Sigmoid colon (tissue), 4 donors: ENCODE measurements at regions not wholly inside any gene's neighbourhood (a gene's known extent, or its start where the extent isn't known, plus 50 kb on each side); places are given as distances from the start of the nearest gene placed in this dataset.

ENCODE experiments used
- EP300 ChIP-seq, 4 donors: sonication (generic); formaldehyde crosslinking; IDR thresholded peaks; one replicate each; pipeline ENCODE4 v1.6.1; 2017; ENCODE audit warnings: antibody characterized with exemption in 4 of 4
- POLR2A ChIP-seq, 2 donors: fragments of 450-650 bp; IDR thresholded peaks; one replicate each; pipeline ENCODE4 v1.6.1; 2016; ENCODE audit warnings: antibody characterized with exemption in 2 of 2, mild to moderate bottlenecking in 2 of 2, moderate library complexity in 2 of 2
- POLR2AphosphoS5 ChIP-seq, 4 donors: sonication (generic); formaldehyde crosslinking; IDR thresholded peaks; one replicate each; pipeline ENCODE4 v1.6.1; 2017; ENCODE audit warnings: antibody characterized with exemption in 4 of 4
- TF ChIP-seq, protein P1 (sequence below), 4 experiments: fragments of 450-650 bp in 3 of 4; fragments of 200-600 bp in 1 of 4; IDR thresholded peaks; one replicate each; pipeline ENCODE4 v1.5.1; 2016 to 2019; ENCODE audit warnings: antibody characterized with exemption in 4 of 4, mild to moderate bottlenecking in 3 of 4, moderate library complexity in 2 of 4

DNA sequence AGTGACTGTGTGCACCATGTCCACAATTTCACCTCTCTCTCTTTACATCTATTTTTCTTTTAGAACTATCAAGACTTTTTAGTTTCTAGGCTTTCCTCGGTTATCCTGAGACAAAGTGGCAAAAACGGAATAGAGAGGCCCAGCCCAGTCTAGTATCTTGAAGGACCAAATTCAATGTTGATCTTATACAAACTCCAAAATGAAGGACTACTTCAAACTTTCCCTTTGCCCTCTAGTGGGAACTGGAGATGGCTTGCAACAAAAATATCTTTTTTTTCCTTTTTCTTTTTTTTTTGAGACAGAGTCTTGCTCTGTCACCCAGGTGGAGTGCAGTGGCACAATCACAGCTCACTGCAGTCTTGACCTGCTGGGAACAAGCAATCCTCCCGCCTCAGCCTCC, 338.5 kb upstream of the UMPS start:
- TF ChIP-seq, protein P1, sequence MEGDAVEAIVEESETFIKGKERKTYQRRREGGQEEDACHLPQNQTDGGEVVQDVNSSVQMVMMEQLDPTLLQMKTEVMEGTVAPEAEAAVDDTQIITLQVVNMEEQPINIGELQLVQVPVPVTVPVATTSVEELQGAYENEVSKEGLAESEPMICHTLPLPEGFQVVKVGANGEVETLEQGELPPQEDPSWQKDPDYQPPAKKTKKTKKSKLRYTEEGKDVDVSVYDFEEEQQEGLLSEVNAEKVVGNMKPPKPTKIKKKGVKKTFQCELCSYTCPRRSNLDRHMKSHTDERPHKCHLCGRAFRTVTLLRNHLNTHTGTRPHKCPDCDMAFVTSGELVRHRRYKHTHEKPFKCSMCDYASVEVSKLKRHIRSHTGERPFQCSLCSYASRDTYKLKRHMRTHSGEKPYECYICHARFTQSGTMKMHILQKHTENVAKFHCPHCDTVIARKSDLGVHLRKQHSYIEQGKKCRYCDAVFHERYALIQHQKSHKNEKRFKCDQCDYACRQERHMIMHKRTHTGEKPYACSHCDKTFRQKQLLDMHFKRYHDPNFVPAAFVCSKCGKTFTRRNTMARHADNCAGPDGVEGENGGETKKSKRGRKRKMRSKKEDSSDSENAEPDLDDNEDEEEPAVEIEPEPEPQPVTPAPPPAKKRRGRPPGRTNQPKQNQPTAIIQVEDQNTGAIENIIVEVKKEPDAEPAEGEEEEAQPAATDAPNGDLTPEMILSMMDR (IDR thresholded peaks at IDR 0.05) = no peak
- TF ChIP-seq EP300 (IDR thresholded peaks at IDR 0.05) (no peak), POLR2AphosphoS5 (IDR thresholded peaks at IDR 0.05) (no peak), POLR2A (IDR thresholded peaks at IDR 0.05) (no peak)
